NCI-H1436 (cell line): ENCODE measurements at regions not wholly inside any gene's neighbourhood (a gene's known extent, or its start where the extent isn't known, plus 50 kb on each side); places are given as distances from the start of the nearest gene placed in this dataset.

Source experiments
- DNase-seq: peaks from one replicate; lab custom pipeline; 2025; lab: John Stamatoyannopoulos, UW

DNA sequence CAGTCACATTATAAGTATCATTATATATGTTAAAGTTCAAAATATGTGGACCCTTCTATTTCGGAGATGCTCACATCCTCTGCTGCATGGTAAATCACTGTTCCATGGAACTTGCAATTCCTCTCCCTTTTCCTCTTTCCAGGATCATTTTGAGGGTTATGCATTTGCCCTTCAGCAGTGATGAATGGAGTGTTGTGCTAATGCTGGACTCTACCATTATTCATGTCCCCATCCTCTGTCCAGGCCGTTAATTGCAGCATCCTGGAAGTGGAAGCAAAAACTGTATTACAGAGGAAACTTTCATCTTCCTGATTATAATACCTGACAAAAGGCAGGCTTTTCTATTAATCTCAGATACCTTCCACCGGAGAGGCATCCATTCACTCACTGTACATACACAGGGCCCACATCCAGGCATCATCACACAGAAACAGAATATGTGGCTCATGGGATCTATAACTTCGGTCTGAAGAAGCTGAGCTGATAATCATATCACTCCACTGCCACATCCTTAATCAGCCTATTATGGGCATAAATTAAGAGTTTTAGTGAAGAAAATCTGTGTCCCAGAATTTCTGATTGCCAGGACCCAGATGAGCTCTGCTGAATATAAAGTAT lies 65.0 kb upstream of the ACO1 start:
- no peak for DNase-seq

DNA sequence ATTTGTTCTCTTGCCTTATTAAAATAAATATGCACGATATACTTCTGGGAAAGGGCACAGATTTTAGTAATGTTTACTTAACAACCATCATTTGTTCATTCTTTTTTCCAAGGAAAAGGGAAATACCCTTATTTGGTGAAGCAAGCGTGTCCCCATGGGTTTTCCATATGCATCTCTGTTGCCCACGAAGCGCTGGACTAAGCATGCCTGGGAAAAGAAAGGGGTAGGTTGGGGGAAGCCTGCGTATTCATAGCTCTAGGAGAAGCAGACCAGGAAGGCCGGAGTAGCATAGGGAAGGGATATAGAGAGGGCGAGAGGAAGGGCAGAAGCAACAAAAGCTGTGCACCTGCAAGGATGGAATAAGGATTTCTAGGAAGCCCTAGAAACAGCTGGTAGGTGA lies 61.8 kb upstream of the ACO1 start:
- no peak for DNase-seq

DNA sequence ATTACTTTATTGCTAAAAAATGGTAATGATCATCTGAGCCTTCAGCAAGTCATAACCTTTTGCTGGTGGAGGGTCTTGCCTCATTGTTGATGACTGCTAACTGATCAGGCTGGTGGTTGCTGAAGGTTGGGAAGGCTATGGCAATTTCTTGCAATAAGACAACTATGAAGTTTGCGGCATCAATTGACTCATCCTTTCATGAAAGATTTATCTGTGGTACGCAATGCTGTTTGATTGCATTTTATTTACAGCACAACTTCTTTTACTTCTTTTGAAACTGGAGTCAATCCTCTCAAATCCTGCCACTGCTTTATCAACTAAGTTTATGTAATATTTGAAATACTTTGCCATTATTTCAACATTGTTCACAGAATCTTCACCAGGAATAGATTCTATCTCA lies 58.3 kb upstream of the ACO1 start:
- DNase-seq: no peak

- DNase-seq: no peak
These were observed 53.2 kb upstream of the ACO1 start for GRCh38 chr9:32331240-32331639.

DNA sequence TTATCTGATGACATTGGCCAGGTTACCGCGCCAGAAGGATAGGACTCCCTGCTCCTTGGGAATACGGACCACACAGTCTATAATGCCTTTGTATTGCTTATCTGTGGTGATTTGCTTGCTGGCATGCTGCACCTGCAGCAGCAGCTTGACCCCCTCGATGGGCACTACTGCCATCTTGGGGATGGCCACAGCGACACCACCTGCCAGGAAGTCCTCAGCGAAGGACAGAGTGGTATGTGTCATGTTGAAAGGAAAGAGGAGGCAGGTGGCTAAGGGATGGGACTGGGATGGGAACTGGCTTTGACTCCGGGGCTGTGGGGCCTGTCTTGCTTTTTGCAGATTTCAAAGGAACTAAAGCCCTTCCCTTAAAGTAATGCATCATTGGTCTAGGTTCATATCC lies 50.3 kb upstream of the ACO1 start:
- DNase-seq: no peak
